ENCODE measurements at regions not wholly inside any gene's neighbourhood (a gene's known extent, or its start where the extent isn't known, plus 50 kb on each side); places are given as distances from the start of the nearest gene placed in this dataset.
A peak's percentile ranks its signal among the peaks of the same experiment; 100 is the strongest.

GRCh38 chr11:112588252-112588694 lies 327.6 kb upstream of the PLET1 start:
- TF ChIP-seq EZH2 (IDR thresholded peaks at IDR 0.05): no peak
- TF ChIP-seq CTCF (IDR thresholded peaks at IDR 0.05 in 2 of 3, conservative IDR thresholded peaks at IDR 0.05 in 1 of 3; ENCODE audit: borderline replicate concordance in 1 of 3, insufficient read depth in 1 of 3, low read depth in 2 of 3, low read length in 2 of 3): peak; percentile 64 to 85 (median 81)
- no peak for TF ChIP-seq POLR2A (IDR thresholded peaks at IDR 0.05; ENCODE audit: borderline replicate concordance, extremely low read depth, insufficient read depth, insufficient read length)
- TF ChIP-seq REST (IDR thresholded peaks at IDR 0.05; ENCODE audit: low read depth): no peak
- TF ChIP-seq CEBPB (IDR thresholded peaks at IDR 0.05; ENCODE audit: low read depth): no peak
- TF ChIP-seq POLR2AphosphoS5 (IDR thresholded peaks at IDR 0.05; ENCODE audit: low read depth, low read length): no peak
- TF ChIP-seq ZFX (IDR thresholded peaks at IDR 0.05): no peak

All from HCT116 (cell line).